ENCODE measurements at regions not wholly inside any gene's neighbourhood (a gene's known extent, or its start where the extent isn't known, plus 50 kb on each side); places are given as distances from the start of the nearest gene placed in this dataset.
A peak's percentile ranks its signal among the peaks of the same experiment; 100 is the strongest.

- intact Hi-C loops (cut with DNase I) = no loop called here
- WGBS = 83% methylated on average over 3 of the region's 3 CpGs
- H3K27me3 ChIP-seq (ENCODE audit: control insufficient read depth, insufficient read depth) = no peaks in the 10 kb centered on the region
Observed at GRCh38 chr17:34091975-34092374, 163.1 kb upstream of the CCL2 start.

GRCh38 chr17:34095106-34095505 is 160.0 kb upstream of the CCL2 start:
- Histone ChIP-seq H3K27me3 (ENCODE audit: control insufficient read depth, insufficient read depth) (no peaks in the 10 kb centered on the region), H3K9me3 (ENCODE audit: control insufficient read depth, low read length) (no peaks in the 10 kb centered on the region), H3K27ac (ENCODE audit: low read length) (no peak overlapping the region), H3K4me1 (ENCODE audit: control insufficient read depth, insufficient read depth, low read length) (no peaks in the 10 kb centered on the region), H3K4me3 (ENCODE audit: low read length) (no peak overlapping the region)
- DNase-seq (no peak), ATAC-seq (no peak)
- WGBS = 46% methylated on average over 1 of the region's 1 CpG
- intact Hi-C loops (cut with DNase I) = no loop called here

More at GRCh38 chr17:34091975-34092374, 163.1 kb upstream of the CCL2 start:
- ATAC-seq (no peak), DNase-seq (no peak)
- Histone ChIP-seq H3K27ac (ENCODE audit: low read length) (no peak overlapping the region), H3K9me3 (ENCODE audit: control insufficient read depth, low read length) (no peaks in the 10 kb centered on the region), H3K4me3 (ENCODE audit: low read length) (no peak overlapping the region), H3K4me1 (ENCODE audit: control insufficient read depth, insufficient read depth, low read length) (no peaks in the 10 kb centered on the region)

- Histone ChIP-seq H3K9me3 (ENCODE audit: control insufficient read depth, low read length) (no peaks in the 10 kb centered on the region), H3K27ac (ENCODE audit: low read length) (no peak overlapping the region), H3K4me1 (ENCODE audit: control insufficient read depth, insufficient read depth, low read length) (no peaks in the 10 kb centered on the region), H3K27me3 (ENCODE audit: control insufficient read depth, insufficient read depth) (no peaks in the 10 kb centered on the region), H3K4me3 (ENCODE audit: low read length) (no peak overlapping the region)
- no peak for DNase-seq
- 72% methylated on average over 5 of the region's 5 CpGs for WGBS
- no peak for ATAC-seq
- intact Hi-C loops (cut with DNase I) = no loop called here
Observed at GRCh38 chr17:34098699-34099098, 156.4 kb upstream of the CCL2 start.

- ATAC-seq = no peak
- intact Hi-C loops (cut with DNase I) = no loop called here
- WGBS = 74% methylated on average over 8 of the region's 8 CpGs
Observed at GRCh38 chr17:34099859-34100515, 155.1 kb upstream of the CCL2 start.

GRCh38 chr17:34107019-34107418 is 148.1 kb upstream of the CCL2 start:
- DNase-seq (no peak), ATAC-seq (no peak)
- no peaks in the 10 kb centered on the region for H3K4me1 ChIP-seq (ENCODE audit: control insufficient read depth, insufficient read depth, low read length)
- H3K27me3 ChIP-seq (ENCODE audit: control insufficient read depth, insufficient read depth) = no peaks in the 10 kb centered on the region
- H3K4me3 ChIP-seq (ENCODE audit: low read length) = no peak overlapping the region
- 86% methylated on average over 2 of the region's 2 CpGs for WGBS
- intact Hi-C loops (cut with DNase I) = no loop called here
- no peaks in the 10 kb centered on the region for H3K9me3 ChIP-seq (ENCODE audit: control insufficient read depth, low read length)
- no peak overlapping the region for H3K27ac ChIP-seq (ENCODE audit: low read length)

More at GRCh38 chr17:34099859-34100515, 155.1 kb upstream of the CCL2 start:
- Histone ChIP-seq H3K4me1 (ENCODE audit: control insufficient read depth, insufficient read depth, low read length) (no peaks in the 10 kb centered on the region), H3K27ac (ENCODE audit: low read length) (no peak overlapping the region), H3K4me3 (ENCODE audit: low read length) (no peak overlapping the region), H3K27me3 (ENCODE audit: control insufficient read depth, insufficient read depth) (no peaks in the 10 kb centered on the region), H3K9me3 (ENCODE audit: control insufficient read depth, low read length) (no peaks in the 10 kb centered on the region)
- DNase-seq = no peak

- DNase-seq = no peak
- Histone ChIP-seq H3K27me3 (ENCODE audit: control insufficient read depth, insufficient read depth) (no peaks in the 10 kb centered on the region), H3K4me1 (ENCODE audit: control insufficient read depth, insufficient read depth, low read length) (no peaks in the 10 kb centered on the region), H3K4me3 (ENCODE audit: low read length) (no peak overlapping the region), H3K9me3 (ENCODE audit: control insufficient read depth, low read length) (no peaks in the 10 kb centered on the region), H3K27ac (ENCODE audit: low read length) (no peak overlapping the region)
- 52% methylated on average over 6 of the region's 6 CpGs for WGBS
- intact Hi-C loops (cut with DNase I) = no loop called here
- ATAC-seq = no peak
Observed at GRCh38 chr17:34110315-34110714, 144.8 kb upstream of the CCL2 start.

- DNase-seq (no peak), ATAC-seq (no peak)
- Histone ChIP-seq H3K27ac (ENCODE audit: low read length) (no peak overlapping the region), H3K4me3 (ENCODE audit: low read length) (no peak overlapping the region), H3K9me3 (ENCODE audit: control insufficient read depth, low read length) (no peaks in the 10 kb centered on the region), H3K27me3 (ENCODE audit: control insufficient read depth, insufficient read depth) (peaks cover 4% of the 10 kb centered on the region), H3K4me1 (ENCODE audit: control insufficient read depth, insufficient read depth, low read length) (no peaks in the 10 kb centered on the region)
- 79% methylated on average over 2 of the region's 2 CpGs for WGBS
- intact Hi-C loops (cut with DNase I) = no loop called here
Observed at GRCh38 chr17:34113089-34113488, 142.0 kb upstream of the CCL2 start.

GRCh38 chr17:34114174-34114573 is 140.9 kb upstream of the CCL2 start:
- ATAC-seq = no peak
- Histone ChIP-seq H3K4me3 (ENCODE audit: low read length) (no peak overlapping the region), H3K27me3 (ENCODE audit: control insufficient read depth, insufficient read depth) (peaks cover 4% of the 10 kb centered on the region), H3K9me3 (ENCODE audit: control insufficient read depth, low read length) (no peaks in the 10 kb centered on the region), H3K27ac (ENCODE audit: low read length) (no peak overlapping the region), H3K4me1 (ENCODE audit: control insufficient read depth, insufficient read depth, low read length) (no peaks in the 10 kb centered on the region)
- intact Hi-C loops (cut with DNase I) = no loop called here
- DNase-seq = no peak

- no peak overlapping the region for H3K27ac ChIP-seq (ENCODE audit: low read length)
- H3K4me1 ChIP-seq (ENCODE audit: control insufficient read depth, insufficient read depth, low read length) = no peaks in the 10 kb centered on the region
- DNase-seq (no peak), ATAC-seq (no peak)
- intact Hi-C loops (cut with DNase I) = no loop called here
- peaks cover 4% of the 10 kb centered on the region for H3K27me3 ChIP-seq (ENCODE audit: control insufficient read depth, insufficient read depth)
- H3K4me3 ChIP-seq (ENCODE audit: low read length) = no peak overlapping the region
- no peaks in the 10 kb centered on the region for H3K9me3 ChIP-seq (ENCODE audit: control insufficient read depth, low read length)
Observed at GRCh38 chr17:34116306-34116705, 138.8 kb upstream of the CCL2 start.

- intact Hi-C loops (cut with DNase I) = no loop called here
- no peak overlapping the region for H3K4me3 ChIP-seq (ENCODE audit: low read length)
- WGBS = 53% methylated on average over 3 of the region's 3 CpGs
- DNase-seq (no peak), ATAC-seq (no peak)
- no peaks in the 10 kb centered on the region for H3K4me1 ChIP-seq (ENCODE audit: control insufficient read depth, insufficient read depth, low read length)
- H3K9me3 ChIP-seq (ENCODE audit: control insufficient read depth, low read length) = no peaks in the 10 kb centered on the region
- peaks cover 4% of the 10 kb centered on the region for H3K27me3 ChIP-seq (ENCODE audit: control insufficient read depth, insufficient read depth)
- no peak overlapping the region for H3K27ac ChIP-seq (ENCODE audit: low read length)
Observed at GRCh38 chr17:34117332-34117731, 137.8 kb upstream of the CCL2 start.

- Histone ChIP-seq H3K9me3 (ENCODE audit: control insufficient read depth, low read length) (no peaks in the 10 kb centered on the region), H3K27me3 (ENCODE audit: control insufficient read depth, insufficient read depth) (peaks cover 4% of the 10 kb centered on the region), H3K4me1 (ENCODE audit: control insufficient read depth, insufficient read depth, low read length) (no peaks in the 10 kb centered on the region), H3K27ac (ENCODE audit: low read length) (no peak overlapping the region), H3K4me3 (ENCODE audit: low read length) (no peak overlapping the region)
- intact Hi-C loops (cut with DNase I) = no loop called here
- no peak for DNase-seq
- WGBS = 39% methylated on average over 1 of the region's 1 CpG
- ATAC-seq = no peak
Observed at GRCh38 chr17:34117811-34118210, 137.3 kb upstream of the CCL2 start.

GRCh38 chr17:34118564-34118963 is 136.5 kb upstream of the CCL2 start:
- H3K27me3 ChIP-seq (ENCODE audit: control insufficient read depth, insufficient read depth) = peaks cover 4% of the 10 kb centered on the region
- no peak overlapping the region for H3K27ac ChIP-seq (ENCODE audit: low read length)
- DNase-seq (peak in 2 of 3 donors; percentile 19 to 46), ATAC-seq (peak; percentile 69 to 94)
- no peaks in the 10 kb centered on the region for H3K4me1 ChIP-seq (ENCODE audit: control insufficient read depth, insufficient read depth, low read length)
- H3K4me3 ChIP-seq (ENCODE audit: low read length) = no peak overlapping the region
- WGBS = 52% methylated on average over 3 of the region's 3 CpGs
- intact Hi-C loops (cut with DNase I) = no loop called here
- no peaks in the 10 kb centered on the region for H3K9me3 ChIP-seq (ENCODE audit: control insufficient read depth, low read length)
